GM13977 (cell line): ENCODE measurements at regions not wholly inside any gene's neighbourhood (a gene's known extent, or its start where the extent isn't known, plus 50 kb on each side); places are given as distances from the start of the nearest gene placed in this dataset.

Experiments used
- DNase-seq: peaks from one replicate; pipeline ENCODE4 v3.0.0; 2012; ENCODE audit warnings: low spot score
- in situ Hi-C: fragments of 300-500 bp; cut with MboI; formaldehyde crosslinking; loops from one replicate; pipeline ENCODE4 v1.12.0; 2022; ENCODE audit warnings: low sequenced_read_pairs, low pct_unique_long_range_greater_than_20kb, mixed read lengths, inconsistent platforms; ENCODE audit not compliant: unreplicated experiment
- TF ChIP-seq, protein P1 (sequence below): IDR thresholded peaks from 2 replicates; pipeline ENCODE4 v1.5.1; 2012; ENCODE audit warnings: mild to moderate bottlenecking, control low read depth; ENCODE audit not compliant: insufficient read depth; ENCODE audit errors: extremely low read depth, missing control alignments

DNA sequence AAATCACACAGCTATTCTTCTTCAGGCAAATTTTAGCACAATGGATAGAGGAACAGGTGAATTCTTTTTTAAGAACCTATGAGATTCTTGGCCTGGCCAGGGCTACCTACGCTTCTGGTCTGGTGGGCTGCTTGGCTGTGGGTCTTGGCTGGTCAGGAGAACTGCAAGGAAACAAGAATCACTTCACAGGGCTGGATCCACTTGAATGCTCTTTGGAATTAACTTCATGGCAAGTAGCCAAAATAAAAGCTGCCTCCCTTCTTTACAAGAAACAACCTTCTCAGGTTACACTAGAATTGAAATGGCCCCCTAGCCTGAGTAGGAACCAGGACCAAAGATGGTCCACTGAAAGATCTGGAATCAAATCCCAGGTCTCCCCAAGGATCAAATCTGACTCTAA, 519.1 kb downstream of the IQCM start:
- DNase-seq, result no peak
- in situ Hi-C loops, result no loop called here
- TF ChIP-seq, protein P1, sequence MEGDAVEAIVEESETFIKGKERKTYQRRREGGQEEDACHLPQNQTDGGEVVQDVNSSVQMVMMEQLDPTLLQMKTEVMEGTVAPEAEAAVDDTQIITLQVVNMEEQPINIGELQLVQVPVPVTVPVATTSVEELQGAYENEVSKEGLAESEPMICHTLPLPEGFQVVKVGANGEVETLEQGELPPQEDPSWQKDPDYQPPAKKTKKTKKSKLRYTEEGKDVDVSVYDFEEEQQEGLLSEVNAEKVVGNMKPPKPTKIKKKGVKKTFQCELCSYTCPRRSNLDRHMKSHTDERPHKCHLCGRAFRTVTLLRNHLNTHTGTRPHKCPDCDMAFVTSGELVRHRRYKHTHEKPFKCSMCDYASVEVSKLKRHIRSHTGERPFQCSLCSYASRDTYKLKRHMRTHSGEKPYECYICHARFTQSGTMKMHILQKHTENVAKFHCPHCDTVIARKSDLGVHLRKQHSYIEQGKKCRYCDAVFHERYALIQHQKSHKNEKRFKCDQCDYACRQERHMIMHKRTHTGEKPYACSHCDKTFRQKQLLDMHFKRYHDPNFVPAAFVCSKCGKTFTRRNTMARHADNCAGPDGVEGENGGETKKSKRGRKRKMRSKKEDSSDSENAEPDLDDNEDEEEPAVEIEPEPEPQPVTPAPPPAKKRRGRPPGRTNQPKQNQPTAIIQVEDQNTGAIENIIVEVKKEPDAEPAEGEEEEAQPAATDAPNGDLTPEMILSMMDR, result no peak

DNA sequence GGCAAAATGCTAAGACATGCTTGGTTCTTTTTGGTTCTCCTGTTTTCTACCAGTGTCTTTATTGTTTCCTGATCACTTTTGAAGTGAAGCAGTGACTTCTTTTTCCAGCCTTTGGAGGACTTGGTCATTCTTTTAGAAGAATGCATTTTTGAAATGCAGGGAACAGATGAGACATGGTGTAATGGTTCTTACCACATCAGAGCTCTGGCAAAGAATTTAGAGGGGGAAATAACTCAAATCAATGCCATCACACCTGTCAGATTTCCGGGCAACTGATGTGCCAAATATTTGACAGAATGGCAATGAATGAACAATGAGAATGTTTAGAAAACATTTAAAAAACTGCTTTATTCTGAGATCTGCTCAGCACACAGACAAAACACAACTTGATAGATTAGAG, 519.6 kb downstream of the IQCM start:
- in situ Hi-C loops, result no loop called here
- TF ChIP-seq, protein P1, result no peak
- no peak for DNase-seq

DNA sequence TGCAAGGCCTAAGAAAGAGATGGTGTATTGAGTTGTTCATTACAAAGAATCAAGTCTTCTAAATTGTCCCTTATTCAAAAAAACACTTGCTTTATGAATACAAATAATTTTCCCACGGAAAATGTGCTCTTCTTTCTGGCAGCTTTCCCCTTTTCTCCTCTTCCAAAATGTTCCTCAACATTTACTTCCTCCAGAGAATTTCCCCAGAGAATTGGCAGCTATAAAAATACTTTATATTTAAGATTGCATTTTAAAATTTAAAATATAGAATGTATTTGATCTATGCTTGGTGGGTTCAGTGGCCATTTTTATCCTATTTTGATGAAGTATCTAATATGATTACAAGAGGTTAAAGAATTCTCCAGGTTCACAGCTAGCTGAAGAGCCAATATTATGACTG, 521.0 kb downstream of the IQCM start:
- in situ Hi-C loops, result no loop called here
- TF ChIP-seq, protein P1, result no peak
- no peak for DNase-seq

DNA sequence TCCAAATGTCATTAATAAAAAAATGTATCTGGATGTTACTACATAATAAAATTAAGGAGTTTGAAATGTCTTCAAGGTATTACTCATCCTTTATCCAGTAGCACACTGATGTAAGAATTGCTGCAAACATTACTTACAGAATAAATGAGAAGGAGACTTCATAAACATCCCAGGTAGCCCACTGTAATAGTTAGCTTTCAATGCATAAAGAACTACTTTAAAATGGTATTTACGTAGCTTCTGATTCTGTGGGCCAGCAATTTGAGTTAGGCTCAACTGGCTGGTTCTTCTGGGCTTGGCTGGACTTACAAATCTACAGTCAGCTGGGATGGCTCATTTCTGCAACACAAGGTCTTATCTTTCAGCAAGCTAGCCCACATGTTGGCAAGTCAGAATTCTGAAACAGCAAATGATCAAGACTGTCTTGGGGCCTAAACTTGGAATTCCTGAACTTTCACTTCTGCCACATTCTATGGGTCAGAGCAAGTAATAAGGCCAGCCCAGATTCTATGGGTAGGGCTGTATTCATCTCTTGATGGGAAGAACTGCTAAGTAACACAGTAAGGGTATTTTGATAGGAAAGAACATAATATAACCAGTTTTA, 522.5 kb downstream of the IQCM start:
- in situ Hi-C loops, result no loop called here
- no peak for DNase-seq
- TF ChIP-seq, protein P1, result no peak

DNA sequence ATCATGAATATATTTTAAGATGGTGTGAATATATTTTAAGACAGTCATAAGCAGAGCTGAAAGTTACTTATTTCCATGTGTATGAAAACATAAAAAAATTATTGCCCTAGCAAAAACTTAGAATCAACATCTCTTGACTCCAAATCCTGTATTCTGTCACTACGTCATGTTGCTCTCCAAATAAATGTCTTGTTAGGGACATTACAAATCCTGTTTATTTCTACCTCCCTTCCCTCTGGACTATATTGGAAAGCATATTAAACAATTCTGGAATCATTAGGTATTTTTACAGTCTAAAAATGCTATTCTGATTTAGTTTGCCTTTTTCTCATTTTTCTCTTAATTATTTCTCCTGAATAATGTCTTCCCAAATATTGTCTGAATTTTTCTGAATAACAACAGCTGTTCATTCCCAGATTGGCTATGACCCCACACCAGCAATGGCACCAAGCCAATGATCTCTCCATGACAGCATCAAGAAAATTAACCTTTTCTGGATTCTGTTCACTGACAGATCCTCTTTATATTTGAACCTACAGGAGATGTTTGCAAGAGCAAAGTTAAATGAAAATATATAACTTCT, 523.1 kb downstream of the IQCM start:
- in situ Hi-C loops, result no loop called here
- TF ChIP-seq, protein P1, result no peak
- DNase-seq, result no peak

DNA sequence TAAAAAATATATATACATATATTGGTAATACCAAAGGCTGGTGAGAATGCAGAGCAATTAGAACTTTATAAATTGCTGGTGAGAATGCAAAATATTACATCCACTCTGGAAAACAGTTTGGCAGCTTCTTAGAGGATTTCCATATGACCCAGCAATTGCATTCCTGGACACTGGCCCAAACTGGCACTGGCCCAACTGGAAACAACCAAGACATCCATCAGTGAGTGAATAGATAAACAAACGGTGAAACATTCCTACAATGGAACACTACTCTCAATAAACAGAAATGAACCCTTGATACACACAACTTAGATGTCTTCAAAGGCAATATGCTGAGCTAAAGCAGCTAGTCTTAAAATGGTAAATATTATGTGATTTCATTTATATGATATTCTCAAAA, 524.2 kb downstream of the IQCM start:
- TF ChIP-seq, protein P1, result no peak
- in situ Hi-C loops, result no loop called here
- DNase-seq, result no peak
